ENCODE measurements at regions not wholly inside any gene's neighbourhood (a gene's known extent, or its start where the extent isn't known, plus 50 kb on each side); places are given as distances from the start of the nearest gene placed in this dataset.

DNA sequence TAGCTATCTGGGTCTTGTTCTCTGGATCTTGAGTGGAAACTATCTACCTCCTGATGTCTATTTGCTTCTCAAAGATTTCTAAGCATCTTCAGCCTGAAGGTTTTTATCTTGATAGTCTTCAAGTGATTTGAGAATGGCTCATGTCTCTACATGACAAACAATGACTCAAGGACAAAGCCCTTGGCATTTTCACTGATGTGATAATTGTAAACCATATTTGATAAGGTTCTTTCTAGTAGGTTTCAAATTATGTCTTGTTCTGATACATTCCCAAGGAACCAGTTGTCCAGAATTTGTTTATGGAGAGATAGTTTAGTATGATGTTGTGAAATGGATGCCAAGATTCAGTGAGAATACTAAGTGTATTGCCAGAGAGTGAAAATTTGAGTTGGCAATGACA is 1079.3 kb upstream of the CDH9 start:
- Mint-ChIP-seq H3K27ac (no peak overlapping the region), H3K4me3 (no peak overlapping the region), H3K9me3 (peaks cover 7% of the 10 kb centered on the region; the same call in 2 of the 3 replicates), H3K27me3 (ENCODE audit: insufficient read depth, low read depth, poor library complexity) (no peaks in the 10 kb centered on the region), H3K4me1 (no peaks in the 10 kb centered on the region), H3K36me3 (ENCODE audit: low read depth) (peaks cover 3% of the 10 kb centered on the region; the same call in 1 of the 3 replicates)
- peaks cover 4% of the 10 kb centered on the region; the same call in 1 of the 2 replicates for H3K9me2 ChIP-seq (ENCODE audit: insufficient read depth)
- no peak for TF ChIP-seq EZH2phosphoT487 (IDR thresholded peaks at IDR 0.05; ENCODE audit: unreplicated experiment)
- TF ChIP-seq JUNB (IDR thresholded peaks at IDR 0.05; ENCODE audit: unreplicated experiment), result no peak
- TF ChIP-seq POLR2AphosphoS5 (IDR thresholded peaks at IDR 0.05; ENCODE audit: low read depth), result no peak
- H4K20me1 ChIP-seq (replicated peaks; ENCODE audit: insufficient read depth), result no peaks in the 10 kb centered on the region
- H3K4me1 ChIP-seq (ENCODE audit: insufficient read depth), result no peaks in the 10 kb centered on the region
- no peaks in the 10 kb centered on the region for H3K79me2 ChIP-seq (replicated peaks; ENCODE audit: insufficient read depth)
- H3K27me3 ChIP-seq (ENCODE audit: insufficient read depth), result no peaks in the 10 kb centered on the region
- H3K36me3 ChIP-seq (ENCODE audit: insufficient read depth), result no peaks in the 10 kb centered on the region
- no peaks in the 10 kb centered on the region for H3F3A ChIP-seq (replicated peaks; ENCODE audit: low read depth)
- DNase-seq (ENCODE audit: low spot score) (no peak), ATAC-seq (no peak)
- no peak overlapping the region for H3K27ac ChIP-seq (ENCODE audit: low read depth)
- H3K4me2 ChIP-seq, result no peak overlapping the region
- H2AFZ ChIP-seq, result no peak overlapping the region
- H3K4me3 ChIP-seq, result no peak overlapping the region

DNA sequence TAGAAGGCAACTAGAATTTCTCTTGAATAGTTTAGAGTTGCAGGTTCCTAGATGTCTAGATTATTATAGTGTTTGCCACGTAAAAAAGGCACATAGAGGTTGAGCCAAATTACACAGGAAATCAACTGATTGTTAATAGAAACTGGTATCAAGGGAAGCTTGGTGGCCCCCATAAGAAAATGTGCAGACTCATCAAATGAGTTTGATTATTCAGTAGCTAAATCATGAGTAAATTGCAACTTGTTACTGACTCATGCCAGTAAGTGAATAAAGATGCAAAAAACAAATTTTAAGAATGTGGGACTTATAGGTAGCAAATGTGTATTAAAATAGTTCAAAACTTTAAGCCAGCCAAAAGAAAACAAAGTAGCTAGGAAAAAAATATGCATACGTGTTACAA is 1078.9 kb upstream of the CDH9 start:
- H3K79me2 ChIP-seq (replicated peaks; ENCODE audit: insufficient read depth), result no peaks in the 10 kb centered on the region
- no peak overlapping the region for H3K4me2 ChIP-seq
- H3K9me3 Mint-ChIP-seq, result peaks cover 7% of the 10 kb centered on the region; the same call in 2 of the 3 replicates
- ATAC-seq (no peak), DNase-seq (ENCODE audit: low spot score) (no peak)
- H2AFZ ChIP-seq, result no peak overlapping the region
- peaks cover 4% of the 10 kb centered on the region; the same call in 1 of the 2 replicates for H3K9me2 ChIP-seq (ENCODE audit: insufficient read depth)
- no peaks in the 10 kb centered on the region for H3K27me3 Mint-ChIP-seq (ENCODE audit: insufficient read depth, low read depth, poor library complexity)
- no peaks in the 10 kb centered on the region for H3K4me1 Mint-ChIP-seq
- H3K4me1 ChIP-seq (ENCODE audit: insufficient read depth), result no peaks in the 10 kb centered on the region
- TF ChIP-seq, protein P1, sequence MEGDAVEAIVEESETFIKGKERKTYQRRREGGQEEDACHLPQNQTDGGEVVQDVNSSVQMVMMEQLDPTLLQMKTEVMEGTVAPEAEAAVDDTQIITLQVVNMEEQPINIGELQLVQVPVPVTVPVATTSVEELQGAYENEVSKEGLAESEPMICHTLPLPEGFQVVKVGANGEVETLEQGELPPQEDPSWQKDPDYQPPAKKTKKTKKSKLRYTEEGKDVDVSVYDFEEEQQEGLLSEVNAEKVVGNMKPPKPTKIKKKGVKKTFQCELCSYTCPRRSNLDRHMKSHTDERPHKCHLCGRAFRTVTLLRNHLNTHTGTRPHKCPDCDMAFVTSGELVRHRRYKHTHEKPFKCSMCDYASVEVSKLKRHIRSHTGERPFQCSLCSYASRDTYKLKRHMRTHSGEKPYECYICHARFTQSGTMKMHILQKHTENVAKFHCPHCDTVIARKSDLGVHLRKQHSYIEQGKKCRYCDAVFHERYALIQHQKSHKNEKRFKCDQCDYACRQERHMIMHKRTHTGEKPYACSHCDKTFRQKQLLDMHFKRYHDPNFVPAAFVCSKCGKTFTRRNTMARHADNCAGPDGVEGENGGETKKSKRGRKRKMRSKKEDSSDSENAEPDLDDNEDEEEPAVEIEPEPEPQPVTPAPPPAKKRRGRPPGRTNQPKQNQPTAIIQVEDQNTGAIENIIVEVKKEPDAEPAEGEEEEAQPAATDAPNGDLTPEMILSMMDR (conservative IDR thresholded peaks at IDR 0.05; ENCODE audit: low read depth in 2 of 2), result no peak
- no peaks in the 10 kb centered on the region for H3K27me3 ChIP-seq (ENCODE audit: insufficient read depth)
- no peaks in the 10 kb centered on the region for H3F3A ChIP-seq (replicated peaks; ENCODE audit: low read depth)
- H3K27ac Mint-ChIP-seq, result no peak overlapping the region
- peaks cover 3% of the 10 kb centered on the region; the same call in 1 of the 3 replicates for H3K36me3 Mint-ChIP-seq (ENCODE audit: low read depth)
- H3K36me3 ChIP-seq (ENCODE audit: insufficient read depth), result no peaks in the 10 kb centered on the region
- H3K4me3 ChIP-seq, result no peak overlapping the region
- no peak overlapping the region for H3K27ac ChIP-seq (ENCODE audit: low read depth)
- no peaks in the 10 kb centered on the region for H4K20me1 ChIP-seq (replicated peaks; ENCODE audit: insufficient read depth)
- H3K4me3 Mint-ChIP-seq, result no peak overlapping the region

- no peak overlapping the region for H3K4me3 Mint-ChIP-seq
- ATAC-seq, result no peak
These were observed 1072.4 kb upstream of the CDH9 start for GRCh38 chr5:28110781-28111180.

More at GRCh38 chr5:28110781-28111180, 1072.4 kb upstream of the CDH9 start:
- Mint-ChIP-seq H3K9me3 (peaks cover 5% of the 10 kb centered on the region; the same call in 1 of the 3 replicates), H3K27ac (no peak overlapping the region), H3K4me1 (no peaks in the 10 kb centered on the region), H3K27me3 (ENCODE audit: insufficient read depth, low read depth, poor library complexity) (no peaks in the 10 kb centered on the region), H3K36me3 (ENCODE audit: low read depth) (peaks cover under 1% of the 10 kb centered on the region; the same call in 1 of the 3 replicates)
- Histone ChIP-seq H3K36me3 (ENCODE audit: insufficient read depth) (no peaks in the 10 kb centered on the region), H3K27me3 (ENCODE audit: insufficient read depth) (no peaks in the 10 kb centered on the region), H3K79me2 (replicated peaks; ENCODE audit: insufficient read depth) (no peaks in the 10 kb centered on the region), H3K4me2 (no peak overlapping the region), H3K27ac (ENCODE audit: low read depth) (no peak overlapping the region), H4K20me1 (replicated peaks; ENCODE audit: insufficient read depth) (no peaks in the 10 kb centered on the region), H3F3A (replicated peaks; ENCODE audit: low read depth) (no peaks in the 10 kb centered on the region), H3K4me1 (ENCODE audit: insufficient read depth) (no peaks in the 10 kb centered on the region), H2AFZ (peak overlapping the region; percentile 38; the same call in 1 of the 2 replicates), H3K4me3 (no peak overlapping the region), H3K9me2 (ENCODE audit: insufficient read depth) (peaks cover 4% of the 10 kb centered on the region; the same call in 1 of the 2 replicates)
- no peak for TF ChIP-seq ZNF331 (CRISPR knock-in tag; IDR thresholded peaks at IDR 0.05; ENCODE audit: low read depth)
- TF ChIP-seq, protein P2, sequence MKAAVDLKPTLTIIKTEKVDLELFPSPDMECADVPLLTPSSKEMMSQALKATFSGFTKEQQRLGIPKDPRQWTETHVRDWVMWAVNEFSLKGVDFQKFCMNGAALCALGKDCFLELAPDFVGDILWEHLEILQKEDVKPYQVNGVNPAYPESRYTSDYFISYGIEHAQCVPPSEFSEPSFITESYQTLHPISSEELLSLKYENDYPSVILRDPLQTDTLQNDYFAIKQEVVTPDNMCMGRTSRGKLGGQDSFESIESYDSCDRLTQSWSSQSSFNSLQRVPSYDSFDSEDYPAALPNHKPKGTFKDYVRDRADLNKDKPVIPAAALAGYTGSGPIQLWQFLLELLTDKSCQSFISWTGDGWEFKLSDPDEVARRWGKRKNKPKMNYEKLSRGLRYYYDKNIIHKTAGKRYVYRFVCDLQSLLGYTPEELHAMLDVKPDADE (IDR thresholded peaks at IDR 0.05), result no peak
- DNase-seq (ENCODE audit: low spot score), result no peak

All from GM23338 (cell line).